H1 (cell line): ENCODE measurements at regions not wholly inside any gene's neighbourhood (a gene's known extent, or its start where the extent isn't known, plus 50 kb on each side); places are given as distances from the start of the nearest gene placed in this dataset.

Experiments used
- CTCF ChIA-PET: fragments of 300-600 bp; sonication (Branson Sonifier 250); formaldehyde crosslinking; loops from one replicate; lab custom pipeline; 2021; ENCODE audit not compliant: partially characterized antibody; lab: Charles Lee
- POLR2A ChIA-PET: fragments of 300-600 bp; sonication (Branson Sonifier 250); formaldehyde crosslinking; loops from one replicate; lab custom pipeline; 2021; ENCODE audit warnings: inconsistent platforms; ENCODE audit not compliant: partially characterized antibody; lab: Charles Lee
- DNase-seq, 2 experiments: peaks; one replicate each; pipeline versions ENCODE4 v3.0.0 to v3.0.0-alpha.2; 2010 to 2022; ENCODE audit warnings: low spot score in 2 of 2, low read depth in 1 of 2, mixed read lengths in 1 of 2
- FAIRE-seq: peaks from 2 replicates; lab custom pipeline; 2011; peaks lifted over from hg19 to GRCh38; lab: Jason Lieb, UNC
- H2AFZ ChIP-seq: 2 replicates; pipeline ENCODE4 v1.8.1; 2012; ENCODE audit warnings: low read length, inconsistent platforms
- H2AK5ac ChIP-seq: 2 replicates; pipeline ENCODE4 v1.6.1; 2013; ENCODE audit warnings: low read depth, low read length
- H2BK120ac ChIP-seq: replicated peaks from 2 replicates; pipeline ENCODE3; 2013; ENCODE audit warnings: low read depth, low read length, inconsistent platforms
- H2BK12ac ChIP-seq: 2 replicates; pipeline ENCODE4 v1.6.1; 2013; ENCODE audit warnings: low read depth, low read length
- H2BK15ac ChIP-seq: 2 replicates; pipeline ENCODE4 v1.6.1; 2013; ENCODE audit warnings: low read length
- H2BK20ac ChIP-seq: 2 replicates; pipeline ENCODE4 v1.6.1; 2013; ENCODE audit warnings: low read length
- H2BK5ac ChIP-seq: 2 replicates; pipeline ENCODE4 v1.6.1; 2013; ENCODE audit warnings: low read depth, low read length
- H3K14ac ChIP-seq: 2 replicates; pipeline ENCODE4 v1.6.1; 2013; ENCODE audit warnings: inconsistent platforms; ENCODE audit not compliant: insufficient read length
- H3K18ac ChIP-seq: 2 replicates; pipeline ENCODE4 v1.6.1; 2013; ENCODE audit warnings: low read length; ENCODE audit errors: extremely low read depth
- H3K23ac ChIP-seq: 2 replicates; pipeline ENCODE4 v1.6.1; 2013; ENCODE audit warnings: inconsistent platforms; ENCODE audit not compliant: insufficient read length
- H3K23me2 ChIP-seq: 2 replicates; pipeline ENCODE4 v1.6.1; 2013; ENCODE audit warnings: low read depth, low read length
- H3K27ac ChIP-seq: 2 replicates; pipeline ENCODE4 v1.6.1; 2011; ENCODE audit warnings: low read depth, low read length, inconsistent platforms
- H3K27me3 ChIP-seq, 4 experiments: replicated peaks in 1 of 4; 1 replicate in 1 of 4; 2 replicates in 3 of 4; pipeline versions ENCODE4 v1.6.1 to v1.8.1; 2011 to 2013; ENCODE audit warnings: low read length in 3 of 4, mild to moderate bottlenecking in 3 of 4, inconsistent platforms in 2 of 4, mixed read lengths in 2 of 4, moderate library complexity in 1 of 4; ENCODE audit not compliant: control insufficient read depth in 3 of 4, insufficient read depth in 3 of 4; ENCODE audit errors: extremely low read depth in 1 of 4
- H3K36me3 ChIP-seq, 4 experiments: 2 replicates each; pipeline versions ENCODE4 v1.6.1 to v1.8.1; 2011 to 2013; ENCODE audit warnings: mild to moderate bottlenecking in 4 of 4, low read length in 3 of 4, moderate library complexity in 2 of 4, control low read depth in 1 of 4, inconsistent platforms in 1 of 4; ENCODE audit not compliant: insufficient read depth in 4 of 4, control insufficient read depth in 2 of 4
- H3K4ac ChIP-seq: replicated peaks from 2 replicates; pipeline ENCODE3; 2013; ENCODE audit warnings: low read length, low read depth, mixed read lengths, inconsistent platforms; ENCODE audit not compliant: insufficient read length
- H3K4me1 ChIP-seq, 4 experiments: replicated peaks in 1 of 4; 1 replicate in 1 of 4; 2 replicates in 3 of 4; pipeline versions ENCODE4 v1.6.1 to v1.8.1; 2011 to 2013; ENCODE audit warnings: low read length in 3 of 4, inconsistent platforms in 2 of 4, mixed read lengths in 1 of 4; ENCODE audit not compliant: insufficient read depth in 4 of 4, control insufficient read depth in 3 of 4
- H3K4me2 ChIP-seq, 2 experiments: 2 replicates each; pipeline versions ENCODE4 v1.6.1 to v1.8.1; 2011 to 2013; ENCODE audit warnings: low read depth in 2 of 2, low read length in 2 of 2, control low read depth in 1 of 2, inconsistent platforms in 1 of 2, mild to moderate bottlenecking in 1 of 2; ENCODE audit not compliant: insufficient read depth in 1 of 2
- H3K4me3 ChIP-seq, 4 experiments: fragments of 200-600, 300-600 bp in 1 of 4; sonication (generic), shearing (Covaris generic), sonication (Bioruptor Twin) in 1 of 4; 2 replicates each; pipeline versions ENCODE4 v1.5.1 to v1.8.1; 2011 to 2016; ENCODE audit warnings: low read length in 4 of 4, low read depth in 3 of 4, control low read depth in 2 of 4, inconsistent platforms in 2 of 4, mild to moderate bottlenecking in 2 of 4, mixed read lengths in 1 of 4, moderate library complexity in 1 of 4; ENCODE audit not compliant: insufficient read depth in 2 of 4; ENCODE audit errors: extremely low read depth in 1 of 4
- H3K56ac ChIP-seq: replicated peaks from 2 replicates; pipeline ENCODE3; 2013; ENCODE audit warnings: low read depth, mild to moderate bottlenecking, mixed read lengths, low read length, inconsistent platforms; ENCODE audit not compliant: insufficient read length
- H3K79me1 ChIP-seq: 2 replicates; pipeline ENCODE4 v1.6.1; 2013; ENCODE audit warnings: low read depth, low read length, control low read depth
- H3K79me2 ChIP-seq, 2 experiments: 2 replicates each; pipeline versions ENCODE4 v1.6.1 to v1.8.1; 2012 to 2013; ENCODE audit warnings: low read length in 2 of 2, mild to moderate bottlenecking in 2 of 2, inconsistent platforms in 1 of 2; ENCODE audit not compliant: insufficient read depth in 2 of 2, control insufficient read depth in 1 of 2
- H3K9ac ChIP-seq, 4 experiments: replicated peaks in 1 of 4; 1 replicate in 1 of 4; 2 replicates in 3 of 4; pipeline versions ENCODE4 v1.6.1 to v1.8.1; 2011 to 2013; ENCODE audit warnings: low read depth in 3 of 4, low read length in 3 of 4, control low read depth in 2 of 4, mild to moderate bottlenecking in 2 of 4, moderate library complexity in 2 of 4, inconsistent platforms in 1 of 4; ENCODE audit errors: extremely low read depth in 1 of 4
- H3K9me3 ChIP-seq, 2 experiments: 2 replicates each; pipeline versions ENCODE4 v1.6.1 to v1.8.1; 2012 to 2013; ENCODE audit warnings: mild to moderate bottlenecking in 2 of 2, moderate library complexity in 2 of 2, control low read depth in 1 of 2, inconsistent platforms in 1 of 2, low read depth in 1 of 2, low read length in 1 of 2, mixed read lengths in 1 of 2; ENCODE audit not compliant: insufficient read depth in 2 of 2
- H4K20me1 ChIP-seq, 2 experiments: replicated peaks in 1 of 2; 2 replicates each; pipeline versions ENCODE3 to v1.8.1; 2011 to 2013; ENCODE audit warnings: inconsistent platforms in 2 of 2, low read length in 2 of 2, mild to moderate bottlenecking in 1 of 2; ENCODE audit not compliant: insufficient read depth in 2 of 2, control insufficient read depth in 1 of 2
- H4K5ac ChIP-seq: 2 replicates; pipeline ENCODE4 v1.6.1; 2013; ENCODE audit warnings: low read length, low read depth, mixed read lengths, inconsistent platforms; ENCODE audit not compliant: insufficient read length
- H4K8ac ChIP-seq: 2 replicates; pipeline ENCODE4 v1.8.0; 2013; ENCODE audit warnings: mild to moderate bottlenecking, moderate library complexity, low read length, inconsistent platforms; ENCODE audit not compliant: insufficient read depth; ENCODE audit errors: extremely low read depth
- H4K91ac ChIP-seq: replicated peaks from 2 replicates; pipeline ENCODE3; 2013; ENCODE audit warnings: low read length, mixed read lengths, inconsistent platforms; ENCODE audit not compliant: insufficient read length
- GABPA ChIP-seq: IDR thresholded peaks from 2 replicates; pipeline ENCODE4 v1.6.1; 2011; ENCODE audit warnings: mild to moderate bottlenecking, low read length, moderate library complexity, borderline replicate concordance; ENCODE audit not compliant: insufficient read depth
- WGBS, 2 experiments: shearing (Covaris generic) in 1 of 2; methylation state at CpG; one replicate each; pipeline versions ENCODE4 v1.1.6 to v1.1.7; 2013 to 2015; ENCODE audit warnings: low lambda C conversion rate in 2 of 2, mixed read lengths in 2 of 2, inconsistent platforms in 1 of 2, low coverage in 1 of 2, missing lambda C conversion rate in 1 of 2; ENCODE audit not compliant: insufficient replicate concordance in 2 of 2, insufficient coverage in 1 of 2, insufficient read length in 1 of 2; ENCODE audit errors: extremely low coverage in 1 of 2, missing lambda C conversion rate in 1 of 2; 5-methylcytosine and 5-hydroxymethylcytosine counted together

GRCh38 chr4:158053801-158054200 lies 119.0 kb downstream of the GASK1B start:
- no peaks in the 10 kb centered on the region for H3K79me2 ChIP-seq
- no peak overlapping the region for H2BK12ac ChIP-seq
- H3K4me1 ChIP-seq = no peaks in the 10 kb centered on the region
- H3K9me3 ChIP-seq = no peaks in the 10 kb centered on the region
- no peak overlapping the region for H3K4me3 ChIP-seq
- no peaks in the 10 kb centered on the region for H4K20me1 ChIP-seq
- no peak overlapping the region for H3K23ac ChIP-seq
- H3K36me3 ChIP-seq = no peaks in the 10 kb centered on the region
- H3K56ac ChIP-seq = no peak overlapping the region
- H3K18ac ChIP-seq = no peak overlapping the region
- TF ChIP-seq GABPA = no peak
- H3K23me2 ChIP-seq = no peaks in the 10 kb centered on the region
- H3K4me2 ChIP-seq = no peak overlapping the region
- no peak overlapping the region for H4K91ac ChIP-seq
- H3K27ac ChIP-seq = no peak overlapping the region
- H3K79me1 ChIP-seq = no peaks in the 10 kb centered on the region
- H2BK15ac ChIP-seq = no peak overlapping the region
- no peak overlapping the region for H2BK20ac ChIP-seq
- no peak overlapping the region for H2AK5ac ChIP-seq
- DNase-seq = no peak
- no peak overlapping the region for H4K5ac ChIP-seq
- no peak overlapping the region for H3K4ac ChIP-seq
- CTCF ChIA-PET = no interaction called here
- no peak overlapping the region for H3K9ac ChIP-seq
- H3K27me3 ChIP-seq = no peaks in the 10 kb centered on the region
- no peak overlapping the region for H2BK5ac ChIP-seq
- no peak overlapping the region for H2BK120ac ChIP-seq
- no peak for FAIRE-seq
- no peak overlapping the region for H2AFZ ChIP-seq
- H4K8ac ChIP-seq = no peak overlapping the region
- no peak overlapping the region for H3K14ac ChIP-seq
- 98 to 100% methylated on average over 1 to 3 of the region's 3 CpGs for WGBS, 2 experiments
- POLR2A ChIA-PET = no interaction called here
